Duodenal mucosa (tissue), 2 donors: ENCODE measurements at regions not wholly inside any gene's neighbourhood (a gene's known extent, or its start where the extent isn't known, plus 50 kb on each side); places are given as distances from the start of the nearest gene placed in this dataset.

Source experiments
- H3K27ac ChIP-seq: one replicate; pipeline ENCODE4 v1.7.0; 2013; ENCODE audit warnings: low read depth, low read length
- H3K27me3 ChIP-seq, 2 donors: one replicate each; pipeline ENCODE4 v1.7.0; 2013; ENCODE audit warnings: low read length in 2 of 2, control low read depth in 1 of 2; ENCODE audit not compliant: insufficient read depth in 2 of 2, control insufficient read depth in 1 of 2
- H3K36me3 ChIP-seq, 2 donors: one replicate each; pipeline ENCODE4 v1.7.0; 2013; ENCODE audit warnings: low read length in 2 of 2, control low read depth in 1 of 2; ENCODE audit not compliant: insufficient read depth in 2 of 2, control insufficient read depth in 1 of 2
- H3K4me1 ChIP-seq, 2 donors: one replicate each; pipeline ENCODE4 v1.7.0; 2013; ENCODE audit warnings: low read length in 2 of 2, control low read depth in 1 of 2; ENCODE audit not compliant: insufficient read depth in 2 of 2, control insufficient read depth in 1 of 2
- H3K4me3 ChIP-seq, 2 donors: one replicate each; pipeline ENCODE4 v1.7.0; 2013; ENCODE audit warnings: low read length in 2 of 2, low read depth in 1 of 2
- H3K9ac ChIP-seq, 2 donors: one replicate each; pipeline ENCODE4 v1.7.0; 2013; ENCODE audit warnings: low read length in 2 of 2, low read depth in 1 of 2
- H3K9me3 ChIP-seq, 2 donors: one replicate each; pipeline ENCODE4 v1.7.0; 2013; ENCODE audit warnings: low read length in 2 of 2, control low read depth in 1 of 2; ENCODE audit not compliant: control insufficient read depth in 1 of 2

- Histone ChIP-seq H3K9ac (no peak overlapping the region), H3K4me3 (no peak overlapping the region), H3K4me1 (no peaks in the 10 kb centered on the region), H3K27me3 (no peaks in the 10 kb centered on the region), H3K9me3 (no peaks in the 10 kb centered on the region), H3K36me3 (no peaks in the 10 kb centered on the region), H3K27ac (no peak overlapping the region)
Measured at GRCh38 chr1:187226396-187226795, 397.6 kb downstream of the PLA2G4A start.

- Histone ChIP-seq H3K27ac (no peak overlapping the region), H3K36me3 (no peaks in the 10 kb centered on the region), H3K4me1 (no peaks in the 10 kb centered on the region), H3K9me3 (no peaks in the 10 kb centered on the region), H3K4me3 (no peak overlapping the region), H3K9ac (no peak overlapping the region), H3K27me3 (no peaks in the 10 kb centered on the region)
Measured at GRCh38 chr1:187228790-187229189, 400.0 kb downstream of the PLA2G4A start.

- Histone ChIP-seq H3K36me3 (no peaks in the 10 kb centered on the region), H3K9me3 (no peaks in the 10 kb centered on the region), H3K9ac (no peak overlapping the region), H3K4me3 (no peak overlapping the region), H3K4me1 (no peaks in the 10 kb centered on the region), H3K27me3 (no peaks in the 10 kb centered on the region), H3K27ac (no peak overlapping the region)
Measured at GRCh38 chr1:187229496-187229895, 400.7 kb downstream of the PLA2G4A start.

GRCh38 chr1:187234706-187235105 lies 406.0 kb downstream of the PLA2G4A start:
- Histone ChIP-seq H3K9me3 (no peaks in the 10 kb centered on the region), H3K4me3 (no peak overlapping the region), H3K27me3 (no peaks in the 10 kb centered on the region), H3K36me3 (no peaks in the 10 kb centered on the region), H3K4me1 (no peaks in the 10 kb centered on the region), H3K27ac (no peak overlapping the region), H3K9ac (no peak overlapping the region)

- Histone ChIP-seq H3K27ac (no peak overlapping the region), H3K36me3 (no peaks in the 10 kb centered on the region), H3K9ac (no peak overlapping the region)
Measured at GRCh38 chr1:187236199-187236598, 407.4 kb downstream of the PLA2G4A start.

GRCh38 chr1:187236676-187237075 lies 407.9 kb downstream of the PLA2G4A start:
- Histone ChIP-seq H3K27me3 (no peaks in the 10 kb centered on the region), H3K9me3 (no peaks in the 10 kb centered on the region), H3K4me3 (no peak overlapping the region), H3K4me1 (no peaks in the 10 kb centered on the region), H3K27ac (no peak overlapping the region), H3K9ac (no peak overlapping the region), H3K36me3 (no peaks in the 10 kb centered on the region)

More at GRCh38 chr1:187236199-187236598, 407.4 kb downstream of the PLA2G4A start:
- no peaks in the 10 kb centered on the region for H3K27me3 ChIP-seq
- H3K4me1 ChIP-seq = no peaks in the 10 kb centered on the region
- no peaks in the 10 kb centered on the region for H3K9me3 ChIP-seq
- H3K4me3 ChIP-seq = no peak overlapping the region

- no peak overlapping the region for H3K4me3 ChIP-seq
- H3K27me3 ChIP-seq = no peaks in the 10 kb centered on the region
- H3K27ac ChIP-seq = no peak overlapping the region
- H3K9me3 ChIP-seq = no peaks in the 10 kb centered on the region
- H3K9ac ChIP-seq = no peak overlapping the region
- H3K4me1 ChIP-seq = no peaks in the 10 kb centered on the region
- no peaks in the 10 kb centered on the region for H3K36me3 ChIP-seq
Measured at GRCh38 chr1:187237542-187237941, 408.8 kb downstream of the PLA2G4A start.

- Histone ChIP-seq H3K27me3 (no peaks in the 10 kb centered on the region), H3K9ac (no peak overlapping the region), H3K27ac (no peak overlapping the region), H3K36me3 (no peaks in the 10 kb centered on the region), H3K4me3 (no peak overlapping the region), H3K4me1 (no peaks in the 10 kb centered on the region), H3K9me3 (no peaks in the 10 kb centered on the region)
Measured at GRCh38 chr1:187241971-187242370, 413.2 kb downstream of the PLA2G4A start.

- H3K4me1 ChIP-seq = no peaks in the 10 kb centered on the region
- H3K27ac ChIP-seq = no peak overlapping the region
- H3K27me3 ChIP-seq = no peaks in the 10 kb centered on the region
- H3K36me3 ChIP-seq = no peaks in the 10 kb centered on the region
- no peak overlapping the region for H3K4me3 ChIP-seq
- no peak overlapping the region for H3K9ac ChIP-seq
- H3K9me3 ChIP-seq = no peaks in the 10 kb centered on the region
Measured at GRCh38 chr1:187244623-187245022, 415.9 kb downstream of the PLA2G4A start.

GRCh38 chr1:187245201-187245600 lies 416.5 kb downstream of the PLA2G4A start:
- Histone ChIP-seq H3K4me1 (no peaks in the 10 kb centered on the region), H3K27ac (no peak overlapping the region), H3K9ac (no peak overlapping the region), H3K4me3 (no peak overlapping the region), H3K27me3 (no peaks in the 10 kb centered on the region), H3K9me3 (no peaks in the 10 kb centered on the region), H3K36me3 (no peaks in the 10 kb centered on the region)

- Histone ChIP-seq H3K4me3 (no peak overlapping the region), H3K36me3 (no peaks in the 10 kb centered on the region), H3K9ac (no peak overlapping the region), H3K27me3 (no peaks in the 10 kb centered on the region), H3K4me1 (no peaks in the 10 kb centered on the region), H3K27ac (no peak overlapping the region), H3K9me3 (no peaks in the 10 kb centered on the region)
Measured at GRCh38 chr1:187249196-187249595, 420.4 kb downstream of the PLA2G4A start.
